ENCODE measurements at regions not wholly inside any gene's neighbourhood (a gene's known extent, or its start where the extent isn't known, plus 50 kb on each side); places are given as distances from the start of the nearest gene placed in this dataset.
"Not testable (repeated sequence)": the region's sequence is repeated elsewhere in the genome, so short reads cannot be mapped to it uniquely, and the experiment has no call there.

GRCh38 chr14:81955123-81955522 lies 421.5 kb upstream of the SEL1L start:
- no peak for DNase-seq (ENCODE audit: low spot score)

GRCh38 chr14:81960781-81961180 lies 427.1 kb upstream of the SEL1L start:
- no peak for DNase-seq (ENCODE audit: low spot score)

- DNase-seq (ENCODE audit: low spot score) = no peak
These were observed 430.2 kb upstream of the SEL1L start for GRCh38 chr14:81963846-81964245.

GRCh38 chr14:81970307-81970706 lies 436.7 kb upstream of the SEL1L start:
- no peak for DNase-seq (ENCODE audit: low spot score)

- no peak for DNase-seq (ENCODE audit: low spot score)
These were observed 438.3 kb upstream of the SEL1L start for GRCh38 chr14:81971911-81972310.

- DNase-seq (ENCODE audit: low spot score) = no peak
These were observed 438.9 kb upstream of the SEL1L start for GRCh38 chr14:81972601-81973000.

GRCh38 chr14:81974543-81974942 lies 440.9 kb upstream of the SEL1L start:
- DNase-seq (ENCODE audit: low spot score) = no peak

- DNase-seq (ENCODE audit: low spot score) = peak; percentile 6
These were observed 447.1 kb upstream of the SEL1L start for GRCh38 chr14:81980601-81981306.

GRCh38 chr14:81981307-81981675 lies 447.6 kb upstream of the SEL1L start:
- DNase-seq (ENCODE audit: low spot score) = peak; percentile 26

- no peak for DNase-seq (ENCODE audit: low spot score)
These were observed 448.4 kb upstream of the SEL1L start for GRCh38 chr14:81982046-81982445.

GRCh38 chr14:81986005-81986404 lies 452.4 kb upstream of the SEL1L start:
- no peak for DNase-seq (ENCODE audit: low spot score)

GRCh38 chr14:81989211-81989610 lies 455.6 kb upstream of the SEL1L start:
- no peak for DNase-seq (ENCODE audit: low spot score)

GRCh38 chr14:81990312-81990761 lies 456.7 kb upstream of the SEL1L start:
- peak; percentile 79 for DNase-seq (ENCODE audit: low spot score)

- DNase-seq (ENCODE audit: low spot score) = peak; percentile 6
These were observed 458.3 kb upstream of the SEL1L start for GRCh38 chr14:81991998-81992397.

- no peak for DNase-seq (ENCODE audit: low spot score)
These were observed 459.8 kb upstream of the SEL1L start for GRCh38 chr14:81993432-81993831.

GRCh38 chr14:82003426-82003825 lies 469.8 kb upstream of the SEL1L start:
- no peak for DNase-seq (ENCODE audit: low spot score)

- no peak for DNase-seq (ENCODE audit: low spot score)
These were observed 475.4 kb upstream of the SEL1L start for GRCh38 chr14:82009076-82009475.

GRCh38 chr14:82009993-82010392 lies 476.3 kb upstream of the SEL1L start:
- DNase-seq (ENCODE audit: low spot score) = no peak

- DNase-seq (ENCODE audit: low spot score) = no peak
These were observed 477.8 kb upstream of the SEL1L start for GRCh38 chr14:82011460-82011859.

GRCh38 chr14:82029038-82029437 lies 495.4 kb upstream of the SEL1L start:
- no peak for DNase-seq (ENCODE audit: low spot score)

- no peak for DNase-seq (ENCODE audit: low spot score)
These were observed 501.7 kb upstream of the SEL1L start for GRCh38 chr14:82035397-82035796.

GRCh38 chr14:82038066-82038465 lies 504.4 kb upstream of the SEL1L start:
- DNase-seq (ENCODE audit: low spot score) = not testable (repeated sequence)

- DNase-seq (ENCODE audit: low spot score) = no peak
These were observed 511.7 kb upstream of the SEL1L start for GRCh38 chr14:82045339-82045738.

- no peak for DNase-seq (ENCODE audit: low spot score)
These were observed 513.0 kb upstream of the SEL1L start for GRCh38 chr14:82046512-82047226.
